ENCODE measurements at regions not wholly inside any gene's neighbourhood (a gene's known extent, or its start where the extent isn't known, plus 50 kb on each side); places are given as distances from the start of the nearest gene placed in this dataset.

DNA sequence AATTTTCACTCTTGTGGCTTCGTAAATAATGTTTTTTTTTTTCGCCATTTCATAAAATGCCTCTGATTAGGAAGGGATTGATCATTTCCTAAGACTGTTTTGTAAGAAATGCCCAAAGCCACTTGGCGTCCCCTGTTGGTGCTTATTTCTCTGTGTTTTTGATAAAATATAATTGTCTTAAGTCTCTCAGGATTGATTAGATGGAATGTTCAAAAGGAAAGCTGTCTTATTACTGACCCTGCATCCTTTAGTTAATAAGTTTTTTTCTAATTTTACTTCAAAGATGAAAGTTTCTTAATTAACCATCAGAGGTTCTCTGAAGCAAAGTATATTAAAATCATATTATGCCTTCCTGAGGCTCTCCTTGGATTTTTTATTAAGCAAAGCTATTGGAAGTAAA lies 624.3 kb upstream of the TENM4 start:
- Mint-ChIP-seq H3K4me1 (no peaks in the 10 kb centered on the region), H3K4me3 (no peak overlapping the region), H3K27ac (no peak overlapping the region), H3K36me3 (ENCODE audit: low read depth) (no peaks in the 10 kb centered on the region), H3K27me3 (no peaks in the 10 kb centered on the region), H3K9me3 (peaks cover 11% of the 10 kb centered on the region)
- DNase-seq = no peak
- ChIA-PET POLR2A (no interaction called here), CTCF (interaction anchor here (0.6 kb wide), 1 partner anchor 346 kb away, joined by 3 read pairs; no protein-coding TSS in a partner anchor)

DNA sequence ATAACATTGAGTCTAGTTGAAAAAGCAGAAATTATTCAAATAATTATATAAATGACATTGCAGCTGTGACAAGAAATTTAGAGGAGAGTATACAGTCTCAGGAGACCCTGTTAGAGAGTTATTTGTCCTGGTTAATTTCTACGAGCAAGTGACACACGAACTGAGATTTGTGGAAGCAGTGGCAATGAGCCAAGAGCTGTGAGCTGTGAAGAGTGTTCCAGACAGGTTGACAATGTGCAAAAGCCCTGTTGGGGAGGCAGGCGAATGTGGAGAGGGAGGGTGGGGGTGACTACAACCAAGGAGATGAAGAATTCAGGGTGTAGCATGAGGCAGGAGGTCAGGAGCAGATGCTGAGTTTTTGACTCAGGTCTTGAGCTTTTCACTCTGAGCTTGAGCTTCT lies 620.2 kb upstream of the TENM4 start:
- ChIA-PET CTCF (no interaction called here), POLR2A (no interaction called here)
- H3K36me3 Mint-ChIP-seq (ENCODE audit: low read depth) = no peaks in the 10 kb centered on the region
- no peaks in the 10 kb centered on the region for H3K4me1 Mint-ChIP-seq
- H3K27ac Mint-ChIP-seq = no peak overlapping the region
- H3K27me3 Mint-ChIP-seq = no peaks in the 10 kb centered on the region
- DNase-seq = no peak
- H3K4me3 Mint-ChIP-seq = no peak overlapping the region
- H3K9me3 Mint-ChIP-seq = peaks cover 9% of the 10 kb centered on the region

DNA sequence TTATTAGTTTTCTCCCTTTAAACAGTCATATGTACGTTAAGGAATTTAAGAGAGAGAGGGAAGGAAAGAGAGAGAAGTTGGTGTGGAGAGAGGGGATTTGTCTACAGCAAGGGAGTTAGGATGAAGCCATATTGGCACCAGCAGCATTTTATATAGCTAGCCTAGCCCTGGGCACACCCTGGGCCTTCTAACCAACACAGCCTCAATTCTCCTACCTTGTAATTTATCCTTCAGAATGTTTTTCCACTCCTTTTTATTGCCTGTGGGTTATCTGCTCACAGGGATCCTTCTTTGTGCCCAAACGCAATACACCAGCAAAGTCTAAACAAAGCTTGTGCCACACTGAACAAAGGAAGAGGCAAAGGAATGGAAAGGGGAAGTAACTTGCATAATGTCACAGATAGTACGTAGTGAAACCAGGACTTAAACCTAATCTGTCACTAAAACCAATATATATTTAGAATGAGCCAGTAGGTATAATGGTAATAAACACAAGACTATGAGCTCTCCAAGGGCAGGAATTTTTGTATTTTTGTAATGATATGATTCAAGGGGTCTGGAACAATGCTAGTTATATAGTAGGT lies 613.8 kb upstream of the TENM4 start:
- no peak overlapping the region for H3K4me3 Mint-ChIP-seq
- no peak overlapping the region for H3K27ac Mint-ChIP-seq
- POLR2A ChIA-PET = no interaction called here
- no peak for DNase-seq
- no peaks in the 10 kb centered on the region for H3K9me3 Mint-ChIP-seq
- H3K36me3 Mint-ChIP-seq (ENCODE audit: low read depth) = no peaks in the 10 kb centered on the region
- no peaks in the 10 kb centered on the region for H3K4me1 Mint-ChIP-seq
- no peaks in the 10 kb centered on the region for H3K27me3 Mint-ChIP-seq
- CTCF ChIA-PET = no interaction called here

DNA sequence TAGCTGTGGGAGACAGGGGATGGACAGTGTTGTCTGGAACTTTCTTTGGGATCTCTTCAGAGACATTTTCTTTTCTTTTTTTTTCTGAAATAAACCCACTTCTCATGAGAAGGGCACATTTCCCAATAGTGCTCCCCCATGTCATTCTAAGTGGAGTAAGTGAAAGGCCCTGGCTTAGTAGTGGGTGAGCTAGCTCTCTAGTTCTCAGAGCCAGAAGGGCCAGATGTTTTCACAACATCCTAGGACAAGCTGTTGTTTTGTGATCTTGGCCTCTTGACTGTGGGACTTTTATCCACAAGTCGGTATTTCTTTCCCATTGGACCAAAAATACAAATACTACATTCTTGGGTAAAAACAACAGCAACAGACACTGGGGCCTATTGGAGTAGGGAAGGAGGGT lies 607.7 kb upstream of the TENM4 start:
- no peaks in the 10 kb centered on the region for H3K27me3 Mint-ChIP-seq
- no peak overlapping the region for H3K4me3 Mint-ChIP-seq
- CTCF ChIA-PET = no interaction called here
- no peaks in the 10 kb centered on the region for H3K36me3 Mint-ChIP-seq (ENCODE audit: low read depth)
- POLR2A ChIA-PET = no interaction called here
- H3K27ac Mint-ChIP-seq = no peak overlapping the region
- no peak for DNase-seq
- peaks cover 1% of the 10 kb centered on the region for H3K9me3 Mint-ChIP-seq
- H3K4me1 Mint-ChIP-seq = no peaks in the 10 kb centered on the region

- H3K4me1 Mint-ChIP-seq = no peaks in the 10 kb centered on the region
- POLR2A ChIA-PET = no interaction called here
- no peaks in the 10 kb centered on the region for H3K36me3 Mint-ChIP-seq (ENCODE audit: low read depth)
Measured at GRCh38 chr11:80041136-80042000, 600.5 kb upstream of the TENM4 start.

DNA sequence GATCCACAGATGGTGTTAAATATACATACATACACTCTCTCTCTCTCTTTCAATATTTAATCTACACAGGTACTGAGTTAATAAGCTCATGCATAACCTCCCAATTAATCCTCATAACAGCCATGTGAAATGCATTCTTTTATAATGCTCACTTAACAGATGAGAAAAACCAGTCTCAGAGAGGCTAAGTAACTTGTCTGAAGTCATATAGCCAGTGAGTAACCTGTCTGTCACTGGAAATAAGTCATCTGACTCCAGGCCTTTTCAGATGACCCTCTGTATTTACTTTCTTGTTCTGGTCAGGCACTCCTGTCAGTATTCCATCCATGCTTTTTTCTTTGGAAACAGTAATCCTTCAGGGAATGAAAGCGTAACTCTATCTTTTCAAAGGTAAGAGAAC lies 594.0 kb upstream of the TENM4 start:
- CTCF ChIA-PET = no interaction called here

More at GRCh38 chr11:80041136-80042000, 600.5 kb upstream of the TENM4 start:
- no peaks in the 10 kb centered on the region for H3K27me3 Mint-ChIP-seq
- DNase-seq = no peak
- peaks cover 8% of the 10 kb centered on the region for H3K9me3 Mint-ChIP-seq
- H3K4me3 Mint-ChIP-seq = no peak overlapping the region
- no peak overlapping the region for H3K27ac Mint-ChIP-seq
- CTCF ChIA-PET = no interaction called here

DNA sequence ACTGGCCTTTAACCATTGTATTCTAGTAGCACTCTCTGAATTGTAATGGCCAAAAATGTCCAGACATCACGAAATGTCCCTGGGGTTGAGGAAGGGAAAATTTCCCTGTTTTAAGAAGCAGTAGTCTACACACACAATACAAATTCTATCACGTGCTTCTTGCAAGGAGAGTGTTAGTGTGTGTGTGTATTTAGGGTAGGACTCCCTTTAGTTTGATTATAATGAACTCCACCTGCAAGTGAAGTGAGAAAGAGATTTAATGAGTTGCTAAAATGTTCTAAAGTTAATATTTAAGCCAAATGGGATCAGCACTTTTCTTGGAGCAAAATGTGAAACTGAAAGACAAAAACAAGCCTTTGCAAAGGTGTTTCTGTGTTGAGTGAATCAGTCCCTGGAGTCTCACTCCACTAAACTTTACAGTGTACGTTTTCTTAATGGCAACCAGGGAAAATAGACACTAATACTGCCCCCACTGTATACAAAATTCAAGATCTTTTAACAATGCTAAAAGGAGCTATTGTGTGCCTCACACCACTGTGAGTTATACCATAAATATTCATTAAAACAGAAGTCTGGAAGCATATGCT lies 590.3 kb upstream of the TENM4 start:
- Mint-ChIP-seq H3K4me1 (no peaks in the 10 kb centered on the region), H3K9me3 (no peaks in the 10 kb centered on the region), H3K27me3 (no peaks in the 10 kb centered on the region), H3K27ac (no peak overlapping the region), H3K36me3 (ENCODE audit: low read depth) (no peaks in the 10 kb centered on the region), H3K4me3 (no peak overlapping the region)
- CTCF ChIA-PET = no interaction called here
- DNase-seq = no peak
- POLR2A ChIA-PET = no interaction called here

More for the DNA sequence above, 594.0 kb upstream of the TENM4 start:
- Mint-ChIP-seq H3K4me3 (no peak overlapping the region), H3K36me3 (ENCODE audit: low read depth) (no peaks in the 10 kb centered on the region), H3K27ac (no peak overlapping the region), H3K4me1 (no peaks in the 10 kb centered on the region), H3K27me3 (no peaks in the 10 kb centered on the region), H3K9me3 (no peaks in the 10 kb centered on the region)
- POLR2A ChIA-PET = no interaction called here
- DNase-seq = no peak

DNA sequence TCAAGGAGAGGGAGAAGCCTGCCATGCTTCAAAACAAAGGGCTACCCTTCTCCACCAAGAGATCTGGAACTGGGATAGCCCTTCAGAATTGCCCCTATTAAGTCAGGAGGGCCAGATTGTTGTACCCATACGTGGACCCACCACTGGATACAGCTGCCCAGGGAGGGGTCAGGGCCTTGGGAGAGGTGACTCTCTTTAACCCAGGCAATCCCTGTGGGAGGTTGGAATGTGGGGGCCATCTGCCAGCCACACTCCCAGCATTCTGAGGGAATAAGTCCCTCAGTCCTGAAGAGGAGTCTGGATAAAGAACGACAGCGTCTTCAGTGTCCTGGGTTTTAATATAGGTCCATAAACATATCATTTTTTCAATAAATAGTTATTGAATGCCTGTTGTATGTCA lies 588.2 kb upstream of the TENM4 start:
- Mint-ChIP-seq H3K4me3 (no peak overlapping the region), H3K36me3 (ENCODE audit: low read depth) (no peaks in the 10 kb centered on the region), H3K4me1 (no peaks in the 10 kb centered on the region), H3K27me3 (no peaks in the 10 kb centered on the region), H3K27ac (no peak overlapping the region), H3K9me3 (no peaks in the 10 kb centered on the region)
- no peak for DNase-seq
- ChIA-PET POLR2A (no interaction called here), CTCF (no interaction called here)

GRCh38 chr11:80024119-80024518 lies 583.3 kb upstream of the TENM4 start:
- no peak for DNase-seq
- Mint-ChIP-seq H3K4me1 (no peaks in the 10 kb centered on the region), H3K27ac (no peak overlapping the region), H3K36me3 (ENCODE audit: low read depth) (no peaks in the 10 kb centered on the region), H3K27me3 (no peaks in the 10 kb centered on the region), H3K9me3 (peaks cover 3% of the 10 kb centered on the region), H3K4me3 (no peak overlapping the region)
- ChIA-PET CTCF (no interaction called here), POLR2A (no interaction called here)

GRCh38 chr11:80023386-80023785 lies 582.6 kb upstream of the TENM4 start:
- H3K4me3 Mint-ChIP-seq = no peak overlapping the region
- ChIA-PET POLR2A (no interaction called here), CTCF (interaction anchor here (0.7 kb wide), 1 partner anchor 15 kb away, joined by 3 read pairs; no protein-coding TSS in a partner anchor)
- no peaks in the 10 kb centered on the region for H3K4me1 Mint-ChIP-seq
- peaks cover 3% of the 10 kb centered on the region for H3K9me3 Mint-ChIP-seq
- H3K27ac Mint-ChIP-seq = no peak overlapping the region
- DNase-seq = no peak
- no peaks in the 10 kb centered on the region for H3K27me3 Mint-ChIP-seq
- H3K36me3 Mint-ChIP-seq (ENCODE audit: low read depth) = no peaks in the 10 kb centered on the region

DNA sequence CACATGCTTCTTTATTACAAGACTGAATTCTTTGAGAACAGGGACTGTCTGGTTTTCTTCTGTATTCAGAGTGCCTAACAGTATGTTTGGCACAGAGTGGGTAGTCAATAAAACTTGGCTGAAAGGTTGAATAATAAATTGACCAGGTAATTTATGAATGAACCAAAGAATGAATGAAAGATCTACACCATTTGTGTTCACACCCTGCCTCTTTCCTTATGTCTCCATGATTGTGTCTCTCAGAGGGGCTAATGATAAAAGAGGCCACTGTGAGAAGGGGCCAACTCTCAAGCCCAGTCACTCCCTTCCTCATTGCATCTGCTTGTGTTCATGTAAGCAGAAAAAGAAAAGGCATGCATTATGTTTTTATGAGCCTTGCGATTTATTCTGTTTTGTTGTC lies 569.7 kb upstream of the TENM4 start:
- POLR2A ChIA-PET = no interaction called here

GRCh38 chr11:80009081-80009480 lies 568.3 kb upstream of the TENM4 start:
- H3K9me3 Mint-ChIP-seq = peaks cover 5% of the 10 kb centered on the region
- no peaks in the 10 kb centered on the region for H3K36me3 Mint-ChIP-seq (ENCODE audit: low read depth)
- H3K27me3 Mint-ChIP-seq = no peaks in the 10 kb centered on the region
- DNase-seq = no peak
- no peak overlapping the region for H3K4me3 Mint-ChIP-seq
- no peak overlapping the region for H3K27ac Mint-ChIP-seq
- POLR2A ChIA-PET = no interaction called here
- no peaks in the 10 kb centered on the region for H3K4me1 Mint-ChIP-seq
- CTCF ChIA-PET = no interaction called here

More for the DNA sequence above, 569.7 kb upstream of the TENM4 start:
- H3K4me1 Mint-ChIP-seq = no peaks in the 10 kb centered on the region
- DNase-seq = no peak
- H3K36me3 Mint-ChIP-seq (ENCODE audit: low read depth) = no peaks in the 10 kb centered on the region
- no peaks in the 10 kb centered on the region for H3K9me3 Mint-ChIP-seq
- H3K27me3 Mint-ChIP-seq = no peaks in the 10 kb centered on the region
- no peak overlapping the region for H3K27ac Mint-ChIP-seq
- H3K4me3 Mint-ChIP-seq = no peak overlapping the region
- CTCF ChIA-PET = no interaction called here

- no peaks in the 10 kb centered on the region for H3K27me3 Mint-ChIP-seq
- no peaks in the 10 kb centered on the region for H3K36me3 Mint-ChIP-seq (ENCODE audit: low read depth)
- ChIA-PET POLR2A (no interaction called here), CTCF (no interaction called here)
- H3K4me1 Mint-ChIP-seq = no peaks in the 10 kb centered on the region
- H3K9me3 Mint-ChIP-seq = peaks cover 5% of the 10 kb centered on the region
- H3K27ac Mint-ChIP-seq = no peak overlapping the region
- no peak for DNase-seq
- no peak overlapping the region for H3K4me3 Mint-ChIP-seq
Measured at GRCh38 chr11:80007616-80008015, 566.8 kb upstream of the TENM4 start.

DNA sequence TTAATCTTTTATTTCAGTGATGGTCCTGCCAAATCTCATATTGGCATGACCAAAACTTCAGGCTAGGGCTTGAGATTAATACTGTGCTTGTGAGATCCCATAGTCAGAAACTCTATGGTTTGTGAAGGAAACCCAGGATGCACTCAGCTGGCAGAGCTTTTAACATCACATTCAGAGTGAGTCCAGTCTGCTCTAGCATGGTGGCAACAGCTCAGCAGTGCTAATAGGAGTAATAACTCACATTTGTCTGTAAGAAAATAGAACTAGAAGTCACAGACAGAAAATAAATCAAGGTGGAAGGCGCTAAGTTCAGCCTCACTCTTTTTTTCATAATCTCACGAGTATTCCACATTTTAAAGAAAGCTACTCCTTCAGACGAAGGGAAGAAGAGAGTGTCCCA lies 549.3 kb upstream of the TENM4 start:
- no peaks in the 10 kb centered on the region for H3K4me1 Mint-ChIP-seq
- ChIA-PET POLR2A (no interaction called here), CTCF (no interaction called here)
- no peaks in the 10 kb centered on the region for H3K9me3 Mint-ChIP-seq
- H3K27ac Mint-ChIP-seq = no peak overlapping the region
- H3K27me3 Mint-ChIP-seq = no peaks in the 10 kb centered on the region
- no peaks in the 10 kb centered on the region for H3K36me3 Mint-ChIP-seq (ENCODE audit: low read depth)
- no peak overlapping the region for H3K4me3 Mint-ChIP-seq
- DNase-seq = no peak

All from activated CD4-positive, alpha-beta T cell treated with anti-CD3 and anti-CD28 coated beads, Interleukin-2, amount 10 ng/mL, durations not matched to agents 7 days and 5 days (primary cell).